Caco-2 (cell line): ENCODE measurements at regions not wholly inside any gene's neighbourhood (a gene's known extent, or its start where the extent isn't known, plus 50 kb on each side); places are given as distances from the start of the nearest gene placed in this dataset.

ENCODE experiments used
- BruUV-seq: library from RNA; stranded (reverse); fragments of 400-500 nt; replicated peaks from 2 replicates; lab custom pipeline; 2021; lab: Mats Ljungman, UMichigan
- CTCF ChIA-PET: fragments of 300-600 bp; sonication (Branson Sonifier 250); formaldehyde crosslinking; loops from one replicate; lab custom pipeline; 2022; ENCODE audit warnings: antibody characterized with exemption; lab: Charles Lee
- POLR2A ChIA-PET: fragments of 300-600 bp; sonication (Branson Sonifier 250); formaldehyde crosslinking; loops from one replicate; lab custom pipeline; 2022; ENCODE audit warnings: antibody characterized with exemption; lab: Charles Lee
- DNase-seq, 2 experiments: peaks; one replicate each; pipeline versions ENCODE4 v3.0.0 to v3.0.0-alpha.2; 2020 to 2022
- H3K27me3 ChIP-seq: replicated peaks from 2 replicates; pipeline ENCODE4 v1.6.0; 2011; ENCODE audit warnings: low read length; ENCODE audit not compliant: control insufficient read depth, insufficient read depth
- H3K36me3 ChIP-seq: 2 replicates; pipeline ENCODE4 v1.5.1; 2011; ENCODE audit warnings: low read length; ENCODE audit not compliant: control insufficient read depth, insufficient read depth
- H3K4me1 ChIP-seq: fragments of 250-450 bp; sonication (Bioruptor Pico); 2 replicates; pipeline ENCODE4 v1.5.1; 2020; ENCODE audit warnings: mild to moderate bottlenecking
- H3K4me3 ChIP-seq: 2 replicates; pipeline ENCODE4 v1.5.1; 2011; ENCODE audit warnings: low read depth, mild to moderate bottlenecking, control low read depth, low read length
- H3K9me3 ChIP-seq: fragments of 250-450 bp; sonication (Bioruptor Pico); 2 replicates; pipeline ENCODE4 v1.5.1; 2020; ENCODE audit warnings: mild to moderate bottlenecking, moderate library complexity
- H3K27ac Mint-ChIP-seq: one replicate; pipeline ENCODE4 v1.8.0; 2022; ENCODE audit warnings: mixed read lengths; ENCODE audit not compliant: unreplicated experiment
- H3K27me3 Mint-ChIP-seq: one replicate; pipeline ENCODE4 v1.8.0; 2022; ENCODE audit warnings: mixed read lengths; ENCODE audit not compliant: insufficient read depth, unreplicated experiment
- H3K36me3 Mint-ChIP-seq: one replicate; pipeline ENCODE4 v1.8.0; 2022; ENCODE audit warnings: mild to moderate bottlenecking, mixed read lengths; ENCODE audit not compliant: insufficient read depth, unreplicated experiment
- H3K4me1 Mint-ChIP-seq: one replicate; pipeline ENCODE4 v1.8.0; 2022; ENCODE audit warnings: low read depth, mixed read lengths; ENCODE audit not compliant: unreplicated experiment
- H3K4me3 Mint-ChIP-seq: one replicate; pipeline ENCODE4 v1.8.0; 2022; ENCODE audit warnings: mild to moderate bottlenecking, moderate library complexity, mixed read lengths; ENCODE audit not compliant: unreplicated experiment
- H3K9me3 Mint-ChIP-seq: one replicate; pipeline ENCODE4 v1.8.0; 2022; ENCODE audit warnings: mixed read lengths; ENCODE audit not compliant: unreplicated experiment
- intact Hi-C: fragments of 100-400 bp; cut with micrococcal nuclease; formaldehyde crosslinking; loops from one replicate; pipeline ENCODE4 v1.10.0; 2022; ENCODE audit not compliant: unreplicated experiment
- TF ChIP-seq, protein P1 (sequence below), 2 experiments: fragments of 200-600 bp in 1 of 2; IDR thresholded peaks; 1 replicate in 1 of 2; 2 replicates in 1 of 2; pipeline versions ENCODE4 v1.5.1 to v1.8.0; 2011 to 2022; ENCODE audit warnings: antibody characterized with exemption in 1 of 2, control low read depth in 1 of 2, inconsistent platforms in 1 of 2, low read depth in 1 of 2, low read length in 1 of 2, mild to moderate bottlenecking in 1 of 2, moderate library complexity in 1 of 2; ENCODE audit not compliant: insufficient read depth in 1 of 2, severe bottlenecking in 1 of 2, unreplicated experiment in 1 of 2

DNA sequence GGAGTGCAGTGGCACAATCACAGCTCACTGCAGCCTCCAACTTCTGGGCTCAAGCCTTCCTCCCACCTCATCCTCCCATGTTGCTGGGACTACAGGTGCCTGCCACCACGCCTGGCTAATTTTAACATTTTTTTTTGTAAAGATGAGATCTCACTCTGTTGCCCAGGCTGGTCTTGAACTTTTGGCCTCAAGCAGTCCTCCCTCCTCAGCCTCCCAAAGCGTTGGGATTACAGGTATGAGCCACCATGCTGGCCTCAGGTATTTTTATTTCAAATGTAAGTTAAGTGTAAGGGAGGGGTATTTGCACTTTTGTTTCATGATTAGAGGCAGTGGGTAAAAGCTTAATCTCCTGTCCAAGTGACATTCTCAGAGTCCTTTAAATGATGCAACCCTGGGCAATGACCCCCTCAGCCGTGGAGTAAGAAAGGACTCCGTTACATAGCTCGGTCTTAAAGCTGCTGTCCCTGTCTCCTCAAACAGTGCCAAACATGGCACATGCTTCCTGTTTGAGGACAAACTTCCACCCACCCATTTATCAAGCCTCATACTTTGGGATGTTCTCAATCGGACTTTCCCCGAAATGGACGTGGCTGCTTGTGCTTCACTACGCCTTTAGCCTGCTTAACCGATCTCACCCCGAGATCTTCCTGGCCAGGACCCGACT is 296.1 kb downstream of the BAMBI start:
- no peaks in the 10 kb centered on the region for H3K4me1 ChIP-seq
- H3K36me3 ChIP-seq: no peaks in the 10 kb centered on the region
- POLR2A ChIA-PET: no interaction called here
- H3K27me3 ChIP-seq: no peaks in the 10 kb centered on the region
- peak overlapping the region; percentile 55 for H3K27ac Mint-ChIP-seq
- peak in 1 of 2 experiments; percentile 35 for DNase-seq
- H3K27me3 Mint-ChIP-seq: no peaks in the 10 kb centered on the region
- intact Hi-C loops: no loop called here
- no peak overlapping the region for H3K4me3 Mint-ChIP-seq
- no peak overlapping the region for H3K4me3 ChIP-seq
- no peaks in the 10 kb centered on the region for H3K36me3 Mint-ChIP-seq
- BruUV-seq: no TSS peak
- H3K9me3 Mint-ChIP-seq: no peaks in the 10 kb centered on the region
- TF ChIP-seq, protein P1, sequence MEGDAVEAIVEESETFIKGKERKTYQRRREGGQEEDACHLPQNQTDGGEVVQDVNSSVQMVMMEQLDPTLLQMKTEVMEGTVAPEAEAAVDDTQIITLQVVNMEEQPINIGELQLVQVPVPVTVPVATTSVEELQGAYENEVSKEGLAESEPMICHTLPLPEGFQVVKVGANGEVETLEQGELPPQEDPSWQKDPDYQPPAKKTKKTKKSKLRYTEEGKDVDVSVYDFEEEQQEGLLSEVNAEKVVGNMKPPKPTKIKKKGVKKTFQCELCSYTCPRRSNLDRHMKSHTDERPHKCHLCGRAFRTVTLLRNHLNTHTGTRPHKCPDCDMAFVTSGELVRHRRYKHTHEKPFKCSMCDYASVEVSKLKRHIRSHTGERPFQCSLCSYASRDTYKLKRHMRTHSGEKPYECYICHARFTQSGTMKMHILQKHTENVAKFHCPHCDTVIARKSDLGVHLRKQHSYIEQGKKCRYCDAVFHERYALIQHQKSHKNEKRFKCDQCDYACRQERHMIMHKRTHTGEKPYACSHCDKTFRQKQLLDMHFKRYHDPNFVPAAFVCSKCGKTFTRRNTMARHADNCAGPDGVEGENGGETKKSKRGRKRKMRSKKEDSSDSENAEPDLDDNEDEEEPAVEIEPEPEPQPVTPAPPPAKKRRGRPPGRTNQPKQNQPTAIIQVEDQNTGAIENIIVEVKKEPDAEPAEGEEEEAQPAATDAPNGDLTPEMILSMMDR (IDR thresholded peaks at IDR 0.05; ENCODE audit: insufficient read depth in 1 of 2, low read depth in 1 of 2, low read length in 1 of 2, severe bottlenecking in 1 of 2, unreplicated experiment in 1 of 2): no peak
- H3K4me1 Mint-ChIP-seq: no peaks in the 10 kb centered on the region
- CTCF ChIA-PET: no interaction called here
- no peaks in the 10 kb centered on the region for H3K9me3 ChIP-seq

- TF ChIP-seq, protein P1 (IDR thresholded peaks at IDR 0.05; ENCODE audit: insufficient read depth in 1 of 2, low read depth in 1 of 2, low read length in 1 of 2, severe bottlenecking in 1 of 2, unreplicated experiment in 1 of 2): no peak
- Histone ChIP-seq H3K4me1 (no peaks in the 10 kb centered on the region), H3K27me3 (no peaks in the 10 kb centered on the region), H3K9me3 (no peaks in the 10 kb centered on the region), H3K36me3 (no peaks in the 10 kb centered on the region), H3K4me3 (no peak overlapping the region)
- no TSS peak for BruUV-seq
- H3K36me3 Mint-ChIP-seq: no peaks in the 10 kb centered on the region
- intact Hi-C loops: no loop called here
- CTCF ChIA-PET: no interaction called here
- H3K27me3 Mint-ChIP-seq: no peaks in the 10 kb centered on the region
- POLR2A ChIA-PET: no interaction called here
- H3K4me1 Mint-ChIP-seq: no peaks in the 10 kb centered on the region
- no peaks in the 10 kb centered on the region for H3K9me3 Mint-ChIP-seq
- no peak overlapping the region for H3K27ac Mint-ChIP-seq
- no peak for DNase-seq
- H3K4me3 Mint-ChIP-seq: no peak overlapping the region
These were observed 298.7 kb downstream of the BAMBI start for GRCh38 chr10:28975891-28976531.

DNA sequence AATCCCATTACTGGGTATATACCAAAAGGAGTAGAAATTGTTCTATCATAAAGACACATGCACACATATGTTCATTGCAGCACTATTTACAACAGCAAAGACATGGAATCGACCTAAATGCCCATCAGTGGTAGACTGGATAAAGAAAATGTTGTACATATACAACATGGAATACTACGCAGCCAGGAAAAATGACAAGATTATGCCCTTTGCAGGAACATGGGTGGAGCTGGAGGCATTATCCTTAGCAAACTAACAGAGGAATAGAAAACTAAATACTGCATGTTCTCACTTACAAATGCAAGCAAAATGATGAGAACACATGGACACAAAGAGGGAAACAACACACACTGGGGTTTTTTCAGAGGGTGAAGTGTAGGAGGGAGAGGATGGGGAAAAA is 300.2 kb downstream of the BAMBI start:
- no peak overlapping the region for H3K27ac Mint-ChIP-seq
- H3K4me3 Mint-ChIP-seq: no peak overlapping the region
- intact Hi-C loops: no loop called here
- ChIA-PET POLR2A (no interaction called here), CTCF (no interaction called here)
- H3K4me1 Mint-ChIP-seq: no peaks in the 10 kb centered on the region
- H3K4me1 ChIP-seq: no peaks in the 10 kb centered on the region
- no peaks in the 10 kb centered on the region for H3K36me3 Mint-ChIP-seq
- no peaks in the 10 kb centered on the region for H3K27me3 ChIP-seq
- BruUV-seq: no TSS peak
- H3K9me3 Mint-ChIP-seq: no peaks in the 10 kb centered on the region
- H3K9me3 ChIP-seq: no peaks in the 10 kb centered on the region
- H3K27me3 Mint-ChIP-seq: no peaks in the 10 kb centered on the region
- TF ChIP-seq, protein P1 (IDR thresholded peaks at IDR 0.05; ENCODE audit: insufficient read depth in 1 of 2, low read depth in 1 of 2, low read length in 1 of 2, severe bottlenecking in 1 of 2, unreplicated experiment in 1 of 2): no peak
- no peak for DNase-seq
- H3K36me3 ChIP-seq: no peaks in the 10 kb centered on the region
- H3K4me3 ChIP-seq: no peak overlapping the region
